Tibial artery (tissue), 4 donors: ENCODE measurements at regions not wholly inside any gene's neighbourhood (a gene's known extent, or its start where the extent isn't known, plus 50 kb on each side); places are given as distances from the start of the nearest gene placed in this dataset.

Experiments used
- DNase-seq, 2 donors: peaks; one replicate each; pipeline ENCODE4 v3.0.0-alpha.2; 2019
- H3K27ac ChIP-seq, 2 donors: fragments of 200-600 bp; sonication (generic) in 1 of 2; 1 replicate in 1 of 2; 2 replicates in 1 of 2; pipeline ENCODE4 v1.5.1; 2018 to 2019; ENCODE audit warnings: mild to moderate bottlenecking in 1 of 2
- H3K27me3 ChIP-seq, 2 donors: fragments of 200-600 bp; sonication (generic) in 1 of 2; one replicate each; pipeline versions ENCODE4 v1.5.1 to v1.6.0; 2016 to 2019
- H3K36me3 ChIP-seq, 3 donors: fragments of 200-600 bp; sonication (generic) in 2 of 3; one replicate each; pipeline ENCODE4 v1.5.1; 2016 to 2019; ENCODE audit warnings: mild to moderate bottlenecking in 2 of 3
- H3K4me1 ChIP-seq, 4 donors: fragments of 200-600 bp; sonication (generic) in 2 of 4; 1 replicate in 3 of 4; 2 replicates in 1 of 4; pipeline ENCODE4 v1.5.1; 2016 to 2019
- H3K4me3 ChIP-seq, 2 donors: fragments of 200-600 bp; sonication (generic) in 1 of 2; 1 replicate in 1 of 2; 2 replicates in 1 of 2; pipeline ENCODE4 v1.5.1; 2018 to 2019; ENCODE audit warnings: mild to moderate bottlenecking in 2 of 2
- H3K9me3 ChIP-seq, 3 donors: fragments of 200-600 bp; sonication (generic) in 1 of 3; one replicate each; pipeline ENCODE4 v1.5.1; 2016 to 2019
- intact Hi-C: fragments of 100-400 bp; cut with DNase I; formaldehyde crosslinking; loops from one replicate; pipeline ENCODE4 v1.15.0; 2023; ENCODE audit warnings: low total_unique reads
- TF ChIP-seq, protein P1 (sequence below), 2 experiments: fragments of 200-600 bp in 1 of 2; fragments of 450-650 bp in 1 of 2; IDR thresholded peaks; one replicate each; pipeline ENCODE4 v1.5.1; 2017 to 2019; ENCODE audit warnings: antibody characterized with exemption in 2 of 2, mild to moderate bottlenecking in 1 of 2, moderate library complexity in 1 of 2

DNA sequence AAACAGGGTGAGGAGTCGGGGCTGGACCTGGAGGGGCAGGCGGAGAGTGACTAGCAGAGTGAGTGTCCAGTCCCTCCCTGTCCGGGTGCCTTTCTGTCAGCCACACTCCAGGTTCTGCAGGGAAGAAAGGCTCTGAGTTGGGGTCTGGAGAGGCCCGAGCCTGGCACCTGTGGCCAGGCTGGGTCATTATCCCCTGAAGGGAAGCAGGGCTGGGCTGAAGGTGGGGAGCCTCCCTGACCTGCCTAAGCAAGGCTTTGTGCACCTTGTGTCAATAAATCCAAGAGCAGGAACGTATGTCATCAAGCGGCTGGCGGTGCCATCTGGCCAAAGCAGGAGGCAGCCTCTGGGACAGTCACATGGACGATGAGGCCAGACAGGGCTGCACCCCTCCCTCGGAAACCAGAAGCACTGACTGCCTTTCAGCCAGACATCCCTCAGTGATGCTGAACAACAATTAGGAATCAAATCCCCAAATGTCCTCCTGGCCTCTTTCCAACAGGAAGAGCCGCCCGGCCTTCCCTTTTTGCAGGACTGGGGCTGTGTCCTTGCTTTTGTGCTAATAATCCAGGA lies 73.9 kb upstream of the FGF3 start:
- TF ChIP-seq, protein P1, sequence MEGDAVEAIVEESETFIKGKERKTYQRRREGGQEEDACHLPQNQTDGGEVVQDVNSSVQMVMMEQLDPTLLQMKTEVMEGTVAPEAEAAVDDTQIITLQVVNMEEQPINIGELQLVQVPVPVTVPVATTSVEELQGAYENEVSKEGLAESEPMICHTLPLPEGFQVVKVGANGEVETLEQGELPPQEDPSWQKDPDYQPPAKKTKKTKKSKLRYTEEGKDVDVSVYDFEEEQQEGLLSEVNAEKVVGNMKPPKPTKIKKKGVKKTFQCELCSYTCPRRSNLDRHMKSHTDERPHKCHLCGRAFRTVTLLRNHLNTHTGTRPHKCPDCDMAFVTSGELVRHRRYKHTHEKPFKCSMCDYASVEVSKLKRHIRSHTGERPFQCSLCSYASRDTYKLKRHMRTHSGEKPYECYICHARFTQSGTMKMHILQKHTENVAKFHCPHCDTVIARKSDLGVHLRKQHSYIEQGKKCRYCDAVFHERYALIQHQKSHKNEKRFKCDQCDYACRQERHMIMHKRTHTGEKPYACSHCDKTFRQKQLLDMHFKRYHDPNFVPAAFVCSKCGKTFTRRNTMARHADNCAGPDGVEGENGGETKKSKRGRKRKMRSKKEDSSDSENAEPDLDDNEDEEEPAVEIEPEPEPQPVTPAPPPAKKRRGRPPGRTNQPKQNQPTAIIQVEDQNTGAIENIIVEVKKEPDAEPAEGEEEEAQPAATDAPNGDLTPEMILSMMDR (IDR thresholded peaks at IDR 0.05) = no peak
- no peak for DNase-seq
- Histone ChIP-seq H3K9me3 (no peaks in the 10 kb centered on the region), H3K36me3 (no peaks in the 10 kb centered on the region), H3K27ac (no peak overlapping the region), H3K27me3 (peaks cover 0 to 25% of the 10 kb centered on the region in 2 donors), H3K4me1 (peaks cover 0 to 12% (median 5%) of the 10 kb centered on the region in 4 donors), H3K4me3 (no peak overlapping the region)
- intact Hi-C loops = loop anchor here (5.0 kb wide), 1 partner anchor 191 kb away; the partner anchor contains the start of gene FGF19

DNA sequence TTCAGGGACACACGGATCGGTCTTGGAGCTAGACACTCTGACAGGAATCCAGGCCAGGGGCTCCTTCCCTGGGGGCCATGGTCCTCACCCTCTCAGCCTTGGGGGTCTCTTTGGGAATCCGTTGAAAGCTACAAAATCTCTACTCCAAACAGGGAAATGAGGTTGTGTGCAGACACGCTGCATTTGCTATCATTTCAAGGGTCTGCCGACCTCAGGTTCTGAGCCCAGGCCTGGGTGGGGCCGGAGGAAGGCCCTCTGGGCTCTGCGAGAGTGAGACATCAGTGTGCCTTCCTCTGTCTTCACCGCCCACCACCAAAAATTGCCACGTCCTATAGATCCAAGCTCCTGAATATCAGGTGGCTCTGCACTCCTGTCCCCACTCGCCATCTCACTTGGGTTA lies 74.4 kb upstream of the FGF3 start:
- H3K27ac ChIP-seq = no peak overlapping the region

DNA sequence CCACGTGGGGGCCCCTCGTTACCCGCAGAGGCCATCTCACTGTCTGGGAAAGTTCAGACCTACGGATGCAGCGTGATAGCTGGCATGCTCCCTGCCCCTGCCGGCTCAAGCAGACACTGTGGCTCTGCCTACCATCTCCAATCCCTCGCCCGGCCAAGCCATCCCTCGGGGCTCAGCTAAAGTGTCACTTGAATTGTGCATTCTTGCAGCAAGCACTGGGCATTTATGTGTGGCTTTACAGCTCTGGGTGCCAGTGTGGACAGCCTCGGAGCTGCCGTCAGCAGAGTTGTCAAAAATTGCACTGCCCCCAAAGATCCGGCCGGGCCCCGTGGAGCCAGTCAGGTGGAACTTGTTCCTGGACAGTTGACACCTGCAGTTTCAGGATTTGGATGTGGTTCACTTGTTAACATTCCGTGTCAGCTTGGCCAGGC lies 75.0 kb upstream of the FGF3 start:
- TF ChIP-seq, protein P1 (IDR thresholded peaks at IDR 0.05) = no peak
- Histone ChIP-seq H3K4me1 (peaks cover 0 to 12% (median 5%) of the 10 kb centered on the region in 4 donors), H3K9me3 (no peaks in the 10 kb centered on the region), H3K4me3 (no peak overlapping the region), H3K36me3 (no peaks in the 10 kb centered on the region), H3K27ac (no peak overlapping the region), H3K27me3 (peaks cover 0 to 18% of the 10 kb centered on the region in 2 donors)
- intact Hi-C loops = loop anchor here (5.0 kb wide), 1 partner anchor 192 kb away; the partner anchor contains the start of gene FGF19
- DNase-seq = no peak

More for the DNA sequence above, 74.4 kb upstream of the FGF3 start:
- H3K27me3 ChIP-seq = peaks cover 0 to 22% of the 10 kb centered on the region in 2 donors
- DNase-seq = no peak
- H3K4me1 ChIP-seq = peaks cover 0 to 12% (median 5%) of the 10 kb centered on the region in 4 donors
- H3K4me3 ChIP-seq = no peak overlapping the region
- TF ChIP-seq, protein P1 (IDR thresholded peaks at IDR 0.05) = no peak
- no peaks in the 10 kb centered on the region for H3K9me3 ChIP-seq
- intact Hi-C loops = loop anchor here (5.0 kb wide), 1 partner anchor 191 kb away; the partner anchor contains the start of gene FGF19
- H3K36me3 ChIP-seq = no peaks in the 10 kb centered on the region

DNA sequence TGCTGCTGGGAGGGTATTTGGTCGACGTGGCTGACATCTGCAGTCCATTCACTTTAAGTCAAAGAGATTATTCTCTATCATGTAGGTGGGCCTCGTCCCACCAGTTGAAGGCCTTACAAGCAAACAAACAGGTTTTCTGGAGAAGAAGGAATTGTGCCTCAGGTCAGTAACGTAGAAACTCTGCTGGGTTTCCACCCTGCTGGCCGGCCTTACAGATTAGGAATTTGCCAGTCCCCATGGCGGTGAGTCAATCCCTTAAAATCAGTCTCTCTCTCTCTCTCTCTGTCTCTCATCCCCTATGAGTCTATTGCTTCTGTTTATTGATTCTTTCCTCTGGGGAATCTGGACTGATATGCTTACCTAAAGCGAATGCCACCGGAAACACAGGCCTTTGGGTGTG lies 75.4 kb upstream of the FGF3 start:
- intact Hi-C loops = loop anchor here (5.0 kb wide), 1 partner anchor 192 kb away; the partner anchor contains the start of gene FGF19
- Histone ChIP-seq H3K9me3 (no peaks in the 10 kb centered on the region), H3K4me1 (peaks cover 0 to 12% (median 5%) of the 10 kb centered on the region in 4 donors), H3K36me3 (no peaks in the 10 kb centered on the region), H3K27ac (no peak overlapping the region), H3K4me3 (no peak overlapping the region), H3K27me3 (peaks cover 0 to 16% of the 10 kb centered on the region in 2 donors)
- TF ChIP-seq, protein P1 (IDR thresholded peaks at IDR 0.05) = no peak
- DNase-seq = no peak

DNA sequence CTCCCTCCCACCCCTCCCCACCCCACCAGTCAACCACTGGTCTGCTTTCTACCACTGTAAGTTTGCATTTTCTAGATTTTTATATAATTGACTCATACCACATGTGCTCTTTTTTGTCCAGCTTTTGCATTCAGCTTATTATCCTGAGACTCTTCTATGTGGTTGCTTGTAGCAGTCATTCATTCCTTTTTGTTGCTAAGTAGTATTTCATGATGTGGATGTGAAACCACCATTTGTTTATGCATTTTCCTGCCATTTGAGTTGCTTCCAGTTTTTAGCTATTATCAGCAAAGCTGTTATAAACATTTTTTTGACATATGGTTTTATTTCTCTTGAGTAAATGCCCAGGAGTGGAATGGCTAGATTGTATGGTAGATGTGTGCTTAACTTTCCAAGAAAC lies 77.0 kb upstream of the FGF3 start:
- Histone ChIP-seq H3K4me1 (peaks cover 0 to 18% (median 7%) of the 10 kb centered on the region in 4 donors), H3K4me3 (no peak overlapping the region), H3K27ac (no peak overlapping the region), H3K36me3 (no peaks in the 10 kb centered on the region), H3K9me3 (no peaks in the 10 kb centered on the region), H3K27me3 (peaks cover 0 to 16% of the 10 kb centered on the region in 2 donors)
- no peak for DNase-seq
- intact Hi-C loops = no loop called here
- TF ChIP-seq, protein P1 (IDR thresholded peaks at IDR 0.05) = no peak
